ENCODE measurements at regions not wholly inside any gene's neighbourhood (a gene's known extent, or its start where the extent isn't known, plus 50 kb on each side); places are given as distances from the start of the nearest gene placed in this dataset.

DNA sequence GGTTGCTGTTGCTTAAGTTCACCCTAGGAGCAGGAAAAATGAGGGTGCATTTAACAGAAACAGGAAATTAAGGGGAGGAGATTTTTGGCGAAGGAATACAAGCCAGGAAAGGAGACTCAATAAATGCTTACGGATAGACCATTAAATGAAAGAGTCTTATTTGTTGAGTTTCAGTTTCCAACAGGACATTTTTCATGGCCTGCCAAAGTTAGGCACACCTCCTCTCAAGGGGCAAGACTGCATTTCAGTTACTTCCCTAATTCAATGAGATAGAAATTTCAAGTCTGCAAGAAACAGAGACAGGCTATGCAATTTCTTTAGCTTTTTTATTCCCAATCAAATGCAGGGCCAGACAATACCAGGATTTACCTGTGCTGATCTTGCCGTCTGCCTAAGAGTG is 394.7 kb upstream of the KLHL29 start:
- no peaks in the 10 kb centered on the region for H4K20me1 ChIP-seq (ENCODE audit: insufficient read depth, low read length)
- no peaks in the 10 kb centered on the region for H3K79me2 ChIP-seq (ENCODE audit: insufficient read depth, low read length)
- no peak overlapping the region for H2AFZ ChIP-seq (ENCODE audit: low read length)
- H3K4me3 ChIP-seq (replicated peaks in 1 of 3; ENCODE audit: insufficient read depth in 1 of 3, low read depth in 2 of 3, low read length in 3 of 3), result no peak overlapping the region
- no peak overlapping the region for H3K4me2 ChIP-seq (ENCODE audit: low read depth, low read length)
- WGBS (ENCODE audit: low lambda C conversion rate), result 80% methylated on average over 3 of the region's 3 CpGs
- ATAC-seq (no peak), FAIRE-seq (no peak), DNase-seq (ENCODE audit: low spot score) (no peak)
- ChIA-PET CTCF (ENCODE audit: low intra/inter-chr PET ratio, low total read pairs) (no interaction called here), POLR2A (no interaction called here)
- TF ChIP-seq ZNF10 (CRISPR knock-in tag; IDR thresholded peaks at IDR 0.05; ENCODE audit: borderline replicate concordance, low read depth), result no peak
- no peak for TF ChIP-seq POLR2AphosphoS5 (IDR thresholded peaks at IDR 0.05; ENCODE audit: low read depth, low read length)
- TF ChIP-seq, protein P1, sequence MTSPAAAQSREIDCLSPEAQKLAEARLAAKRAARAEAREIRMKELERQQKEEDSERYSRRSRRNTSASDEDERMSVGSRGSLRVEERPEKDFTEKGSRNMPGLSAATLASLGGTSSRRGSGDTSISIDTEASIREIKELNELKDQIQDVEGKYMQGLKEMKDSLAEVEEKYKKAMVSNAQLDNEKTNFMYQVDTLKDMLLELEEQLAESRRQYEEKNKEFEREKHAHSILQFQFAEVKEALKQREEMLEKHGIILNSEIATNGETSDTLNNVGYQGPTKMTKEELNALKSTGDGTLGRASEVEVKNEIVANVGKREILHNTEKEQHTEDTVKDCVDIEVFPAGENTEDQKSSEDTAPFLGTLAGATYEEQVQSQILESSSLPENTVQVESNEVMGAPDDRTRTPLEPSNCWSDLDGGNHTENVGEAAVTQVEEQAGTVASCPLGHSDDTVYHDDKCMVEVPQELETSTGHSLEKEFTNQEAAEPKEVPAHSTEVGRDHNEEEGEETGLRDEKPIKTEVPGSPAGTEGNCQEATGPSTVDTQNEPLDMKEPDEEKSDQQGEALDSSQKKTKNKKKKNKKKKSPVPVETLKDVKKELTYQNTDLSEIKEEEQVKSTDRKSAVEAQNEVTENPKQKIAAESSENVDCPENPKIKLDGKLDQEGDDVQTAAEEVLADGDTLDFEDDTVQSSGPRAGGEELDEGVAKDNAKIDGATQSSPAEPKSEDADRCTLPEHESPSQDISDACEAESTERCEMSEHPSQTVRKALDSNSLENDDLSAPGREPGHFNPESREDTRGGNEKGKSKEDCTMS (CRISPR knock-in tag; conservative IDR thresholded peaks at IDR 0.05), result no peak
- no peak for TF ChIP-seq MAFG (CRISPR knock-in tag; IDR thresholded peaks at IDR 0.05)
- TF ChIP-seq ISL2 (CRISPR knock-in tag; IDR thresholded peaks at IDR 0.05), result no peak
- TF ChIP-seq ZNF3 (CRISPR knock-in tag; IDR thresholded peaks at IDR 0.05), result no peak
- TF ChIP-seq, protein P2, sequence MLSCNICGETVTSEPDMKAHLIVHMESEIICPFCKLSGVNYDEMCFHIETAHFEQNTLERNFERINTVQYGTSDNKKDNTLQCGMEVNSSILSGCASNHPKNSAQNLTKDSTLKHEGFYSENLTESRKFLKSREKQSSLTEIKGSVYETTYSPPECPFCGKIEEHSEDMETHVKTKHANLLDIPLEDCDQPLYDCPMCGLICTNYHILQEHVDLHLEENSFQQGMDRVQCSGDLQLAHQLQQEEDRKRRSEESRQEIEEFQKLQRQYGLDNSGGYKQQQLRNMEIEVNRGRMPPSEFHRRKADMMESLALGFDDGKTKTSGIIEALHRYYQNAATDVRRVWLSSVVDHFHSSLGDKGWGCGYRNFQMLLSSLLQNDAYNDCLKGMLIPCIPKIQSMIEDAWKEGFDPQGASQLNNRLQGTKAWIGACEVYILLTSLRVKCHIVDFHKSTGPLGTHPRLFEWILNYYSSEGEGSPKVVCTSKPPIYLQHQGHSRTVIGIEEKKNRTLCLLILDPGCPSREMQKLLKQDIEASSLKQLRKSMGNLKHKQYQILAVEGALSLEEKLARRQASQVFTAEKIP (CRISPR knock-in tag; IDR thresholded peaks at IDR 0.05; ENCODE audit: borderline replicate concordance), result no peak
- no peak for TF ChIP-seq ZIK1 (CRISPR knock-in tag; IDR thresholded peaks at IDR 0.05; ENCODE audit: borderline replicate concordance, low read depth)
- no peak for TF ChIP-seq TAF1 (CRISPR knock-in tag; IDR thresholded peaks at IDR 0.05)
- no peak for TF ChIP-seq NCOA5 (CRISPR knock-in tag; IDR thresholded peaks at IDR 0.05)
- in situ Hi-C loops (cut with HindIII; ENCODE audit: extremely low pct_ligation_motif_present, low pct_unique_long_range_greater_than_20kb) (no loop called here), intact Hi-C loops (cut with micrococcal nuclease; ENCODE audit: unreplicated experiment) (no loop called here)
- H3K27ac ChIP-seq (ENCODE audit: extremely low read length, insufficient read depth, low read length), result no peak overlapping the region
- no TSS peak for BruUV-seq (replicated peaks)
- H3K9ac ChIP-seq (ENCODE audit: insufficient read depth, low read depth, low read length), result no peak overlapping the region
- no peaks in the 10 kb centered on the region for H3K27me3 ChIP-seq (ENCODE audit: control insufficient read depth in 1 of 2, insufficient read depth in 2 of 2, low read length in 2 of 2)
- H3K4me1 ChIP-seq (ENCODE audit: insufficient read depth, low read length), result no peaks in the 10 kb centered on the region
- no peaks in the 10 kb centered on the region for H3K36me3 ChIP-seq (replicated peaks in 1 of 2; ENCODE audit: control insufficient read depth in 1 of 2, insufficient read depth in 2 of 2, low read length in 2 of 2)
- H3K9me3 ChIP-seq (ENCODE audit: low read length), result 0 out of 2 replicates have a peak, but pooled peaks cover 6% of the 10 kb centered on the region

Data from HepG2 (cell line).